Upper lobe of left lung (tissue), 6 donors: ENCODE measurements at regions not wholly inside any gene's neighbourhood (a gene's known extent, or its start where the extent isn't known, plus 50 kb on each side); places are given as distances from the start of the nearest gene placed in this dataset.

Experiments used
- ATAC-seq, 2 donors: fragments of 200-7000 bp; cut with Tn5 transposase; one replicate each; pipeline ENCODE4 v1.9.1; 2022; ENCODE audit warnings: mild to moderate bottlenecking in 2 of 2, moderate library complexity in 2 of 2; ENCODE audit not compliant: low FRiP score in 2 of 2
- DNase-seq, 2 donors: peaks; one replicate each; pipeline ENCODE4 v3.0.0-alpha.2; 2019 to 2020
- H3K27ac ChIP-seq, 4 donors: fragments of 200-600 bp; sonication (generic); one replicate each; pipeline ENCODE4 v1.5.1; 2016 to 2019
- H3K27me3 ChIP-seq, 4 donors: fragments of 200-600 bp; sonication (generic); one replicate each; pipeline ENCODE4 v1.5.1; 2017 to 2019
- H3K36me3 ChIP-seq, 4 donors: fragments of 200-600 bp; sonication (generic); one replicate each; pipeline ENCODE4 v1.5.1; 2016 to 2019
- H3K4me1 ChIP-seq, 4 donors: fragments of 200-600 bp; sonication (generic); one replicate each; pipeline ENCODE4 v1.5.1; 2018 to 2019
- H3K4me3 ChIP-seq, 4 donors: fragments of 200-600 bp; sonication (generic); one replicate each; pipeline ENCODE4 v1.5.1; 2017 to 2019; ENCODE audit warnings: mild to moderate bottlenecking in 2 of 4, moderate library complexity in 1 of 4
- H3K9me3 ChIP-seq, 4 donors: fragments of 200-600 bp; sonication (generic); one replicate each; pipeline ENCODE4 v1.5.1; 2018 to 2019
- CTCF ChIP-seq, 6 experiments: fragments of 450-650 bp in 4 of 6; fragments of 200-600 bp in 2 of 6; sonication (generic) in 2 of 6; IDR thresholded peaks; one replicate each; pipeline ENCODE4 v1.5.1; 2016 to 2019; ENCODE audit warnings: antibody characterized with exemption in 6 of 6
- EP300 ChIP-seq, 4 donors: sonication (generic); formaldehyde crosslinking; IDR thresholded peaks; one replicate each; pipeline ENCODE4 v1.5.1; 2017; ENCODE audit warnings: antibody characterized with exemption in 4 of 4, control low read depth in 2 of 4
- POLR2A ChIP-seq, 4 donors: fragments of 450-650 bp; IDR thresholded peaks; one replicate each; pipeline ENCODE4 v1.5.1; 2016 to 2017; ENCODE audit warnings: antibody characterized with exemption in 4 of 4, mild to moderate bottlenecking in 2 of 4
- POLR2AphosphoS5 ChIP-seq, 2 donors: sonication (generic); formaldehyde crosslinking; IDR thresholded peaks; one replicate each; pipeline ENCODE4 v1.5.1; 2017; ENCODE audit warnings: antibody characterized with exemption in 2 of 2
- WGBS, 2 donors: methylation state at CpG; one replicate each; pipeline ENCODE4 v1.1.5; 2017 to 2018; 5-methylcytosine and 5-hydroxymethylcytosine counted together
- donor health status: DM: no; HTN: no; CAD: no; lungs with moderate emphysema.
- donor health status: DM: no; HTN: yes; CAD: no; lungs with severe emphysema.

GRCh38 chr15:70343961-70344621 is 246.4 kb upstream of the TLE3 start:
- Histone ChIP-seq H3K4me1 (peaks cover 2 to 24% (median 18%) of the 10 kb centered on the region in 4 donors), H3K27ac (no peak overlapping the region), H3K27me3 (no peaks in the 10 kb centered on the region), H3K4me3 (no peak overlapping the region), H3K36me3 (no peaks in the 10 kb centered on the region), H3K9me3 (no peaks in the 10 kb centered on the region)
- DNase-seq, result no peak
- 81 to 84% methylated on average over 17 of the region's 17 CpGs for WGBS, 2 donors
- ATAC-seq, result no peak
- TF ChIP-seq EP300 (IDR thresholded peaks at IDR 0.05) (no peak), POLR2A (IDR thresholded peaks at IDR 0.05) (no peak), CTCF (IDR thresholded peaks at IDR 0.05) (no peak), POLR2AphosphoS5 (IDR thresholded peaks at IDR 0.05) (no peak)

GRCh38 chr15:70342554-70343548 is 245.1 kb upstream of the TLE3 start:
- no peaks in the 10 kb centered on the region for H3K27me3 ChIP-seq
- H3K36me3 ChIP-seq, result no peaks in the 10 kb centered on the region
- H3K27ac ChIP-seq, result no peak overlapping the region
- 80 to 86% methylated on average over 5 to 8 of the region's 8 CpGs for WGBS, 2 donors
- TF ChIP-seq CTCF (IDR thresholded peaks at IDR 0.05) (no peak), POLR2A (IDR thresholded peaks at IDR 0.05) (no peak), POLR2AphosphoS5 (IDR thresholded peaks at IDR 0.05) (no peak), EP300 (IDR thresholded peaks at IDR 0.05) (no peak)
- no peak for DNase-seq
- ATAC-seq, result no peak
- no peak overlapping the region for H3K4me3 ChIP-seq
- H3K4me1 ChIP-seq, result peaks cover 3 to 24% (median 14%) of the 10 kb centered on the region in 4 donors
- no peaks in the 10 kb centered on the region for H3K9me3 ChIP-seq

DNA sequence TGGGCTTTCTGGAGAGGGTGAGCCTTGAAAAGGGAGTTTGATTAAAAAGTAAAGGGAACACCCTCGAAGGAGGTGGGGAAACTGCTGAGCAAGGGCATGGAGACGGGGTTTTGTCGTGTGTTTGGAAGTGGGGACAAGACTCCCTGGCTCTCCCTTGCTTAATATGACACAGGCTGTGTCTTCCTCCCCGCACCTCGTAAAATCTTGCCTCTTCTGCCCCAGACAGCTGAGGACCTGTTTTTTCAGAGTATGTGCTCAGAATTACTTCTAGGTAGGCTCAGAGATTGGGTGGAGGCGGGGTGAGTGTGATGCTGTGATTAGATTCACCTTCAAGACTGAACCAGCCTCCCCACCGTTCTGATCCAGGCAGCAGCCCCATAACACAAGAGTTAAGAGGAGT is 244.4 kb upstream of the TLE3 start:
- 91 to 92% methylated on average over 7 of the region's 7 CpGs for WGBS, 2 donors
- Histone ChIP-seq H3K27me3 (no peaks in the 10 kb centered on the region), H3K4me1 (peaks cover 3 to 24% (median 14%) of the 10 kb centered on the region in 4 donors), H3K27ac (no peak overlapping the region), H3K9me3 (no peaks in the 10 kb centered on the region), H3K36me3 (no peaks in the 10 kb centered on the region), H3K4me3 (no peak overlapping the region)
- no peak for ATAC-seq
- no peak for TF ChIP-seq POLR2A (IDR thresholded peaks at IDR 0.05)
- TF ChIP-seq POLR2AphosphoS5 (IDR thresholded peaks at IDR 0.05), result no peak
- no peak for TF ChIP-seq EP300 (IDR thresholded peaks at IDR 0.05)
- TF ChIP-seq CTCF (IDR thresholded peaks at IDR 0.05), result no peak
- DNase-seq, result no peak

DNA sequence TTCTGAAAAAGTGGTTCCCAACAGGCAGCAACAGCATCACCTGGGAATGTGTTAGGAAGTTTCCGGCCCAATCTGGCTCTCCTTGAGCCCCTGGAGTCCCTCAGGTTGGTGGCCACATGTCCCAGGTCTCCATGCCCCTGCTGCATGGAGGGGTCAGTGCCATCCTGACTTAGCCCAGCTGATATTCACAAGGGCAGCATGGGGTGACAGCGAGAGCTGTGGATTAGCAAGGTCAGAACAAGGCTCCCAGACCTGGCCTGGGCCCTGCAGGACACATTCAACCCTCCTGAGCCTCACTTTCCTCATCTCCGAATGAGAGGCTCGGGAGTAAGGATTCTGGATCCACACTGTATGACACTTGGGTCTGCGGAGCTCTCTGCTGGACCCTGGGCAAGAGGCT is 243.8 kb upstream of the TLE3 start:
- ATAC-seq, result no peak
- WGBS, 2 donors, result 73 to 92% methylated on average over 4 to 5 of the region's 5 CpGs

More for the DNA sequence above, 243.8 kb upstream of the TLE3 start:
- Histone ChIP-seq H3K4me1 (peaks cover 3 to 24% (median 14%) of the 10 kb centered on the region in 4 donors), H3K36me3 (no peaks in the 10 kb centered on the region), H3K4me3 (no peak overlapping the region), H3K27ac (no peak overlapping the region), H3K27me3 (no peaks in the 10 kb centered on the region), H3K9me3 (no peaks in the 10 kb centered on the region)
- no peak for DNase-seq
- TF ChIP-seq EP300 (IDR thresholded peaks at IDR 0.05), result no peak
- no peak for TF ChIP-seq CTCF (IDR thresholded peaks at IDR 0.05)
- TF ChIP-seq POLR2AphosphoS5 (IDR thresholded peaks at IDR 0.05), result no peak
- TF ChIP-seq POLR2A (IDR thresholded peaks at IDR 0.05), result no peak
